Medulla oblongata (tissue), 1 donor: ENCODE measurements at regions not wholly inside any gene's neighbourhood (a gene's known extent, or its start where the extent isn't known, plus 50 kb on each side); places are given as distances from the start of the nearest gene placed in this dataset.
"Not testable (repeated sequence)": the region's sequence is repeated elsewhere in the genome, so short reads cannot be mapped to it uniquely, and the experiment has no call there.

Experiments used
- DNase-seq: peaks from one replicate; pipeline ENCODE4 v3.0.0-alpha.2; 2015; ENCODE audit errors: extremely low spot score

DNA sequence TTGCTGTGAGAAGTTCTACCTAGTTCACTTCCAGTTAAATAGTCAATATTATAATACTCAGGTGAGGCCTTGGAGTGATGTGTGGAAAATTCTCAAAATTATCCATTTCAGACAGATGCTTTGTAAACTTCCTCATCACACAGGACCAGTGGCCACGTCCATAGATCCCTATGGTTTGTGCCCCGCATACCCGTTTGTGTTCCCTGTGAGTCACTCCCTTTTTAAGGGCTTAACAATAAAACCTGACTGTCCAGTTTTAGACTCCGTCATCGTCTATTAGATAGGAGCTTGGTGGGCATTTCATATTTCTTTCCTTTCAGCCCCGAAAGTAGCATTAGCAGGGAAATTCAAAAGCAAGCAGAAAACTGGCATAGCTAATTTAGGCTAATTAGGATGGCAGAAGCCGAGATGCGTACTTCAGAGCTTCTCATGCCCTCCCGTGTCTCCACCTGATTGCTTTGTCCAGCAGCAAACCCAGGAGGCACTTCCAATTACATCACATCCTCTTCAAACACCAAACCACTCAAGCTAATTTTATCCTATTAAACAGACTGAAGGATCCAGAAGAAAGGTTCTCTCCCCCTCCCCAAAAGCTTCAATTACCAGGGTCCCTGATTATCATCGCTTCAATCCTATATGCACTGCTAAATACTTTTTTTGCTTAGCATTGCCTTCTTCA, 186.6 kb upstream of the OTX2 start:
- no peak for DNase-seq

DNA sequence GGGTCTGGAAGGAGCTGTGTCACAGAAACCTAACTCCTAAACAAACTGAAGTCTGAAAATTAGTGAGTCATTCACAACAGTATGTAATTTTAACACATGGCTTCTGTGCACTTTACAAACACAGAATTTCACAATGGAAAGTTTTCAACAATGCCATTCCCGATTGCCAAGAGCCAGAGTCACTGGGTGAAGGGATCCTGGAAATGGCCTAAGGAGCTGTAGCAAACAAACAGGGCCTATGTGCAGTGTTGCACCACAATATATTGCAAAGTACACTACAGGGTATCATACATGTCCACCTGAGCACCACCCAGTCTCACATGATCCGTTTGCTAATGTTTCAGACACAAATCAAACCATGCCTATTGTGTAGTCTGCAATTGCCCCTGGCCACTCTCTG, 184.7 kb upstream of the OTX2 start:
- no peak for DNase-seq

DNA sequence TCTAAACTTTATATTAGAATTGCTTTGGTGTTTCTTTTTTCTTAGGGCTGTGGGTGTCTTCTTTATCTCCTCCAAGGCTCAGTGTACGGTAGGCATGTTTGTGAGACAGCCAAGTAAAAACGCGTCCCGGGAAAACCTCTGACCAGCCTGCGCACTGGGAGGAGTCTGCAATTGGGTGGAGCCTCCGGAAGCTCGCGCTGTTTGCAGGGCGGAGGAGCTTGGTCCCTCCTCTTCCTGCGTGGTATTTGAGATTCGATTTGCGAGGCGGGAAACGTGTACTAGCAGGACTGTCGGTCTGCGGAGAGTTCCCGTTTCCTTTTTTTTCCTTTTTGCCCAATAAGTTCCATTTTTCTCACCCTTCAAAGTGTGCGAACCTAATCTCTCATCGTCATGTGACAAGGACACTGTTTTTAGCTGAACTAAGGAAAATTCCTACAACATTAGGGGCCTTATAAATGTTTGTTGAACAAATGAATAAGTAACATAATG, 182.1 kb upstream of the OTX2 start:
- DNase-seq, result no peak

DNA sequence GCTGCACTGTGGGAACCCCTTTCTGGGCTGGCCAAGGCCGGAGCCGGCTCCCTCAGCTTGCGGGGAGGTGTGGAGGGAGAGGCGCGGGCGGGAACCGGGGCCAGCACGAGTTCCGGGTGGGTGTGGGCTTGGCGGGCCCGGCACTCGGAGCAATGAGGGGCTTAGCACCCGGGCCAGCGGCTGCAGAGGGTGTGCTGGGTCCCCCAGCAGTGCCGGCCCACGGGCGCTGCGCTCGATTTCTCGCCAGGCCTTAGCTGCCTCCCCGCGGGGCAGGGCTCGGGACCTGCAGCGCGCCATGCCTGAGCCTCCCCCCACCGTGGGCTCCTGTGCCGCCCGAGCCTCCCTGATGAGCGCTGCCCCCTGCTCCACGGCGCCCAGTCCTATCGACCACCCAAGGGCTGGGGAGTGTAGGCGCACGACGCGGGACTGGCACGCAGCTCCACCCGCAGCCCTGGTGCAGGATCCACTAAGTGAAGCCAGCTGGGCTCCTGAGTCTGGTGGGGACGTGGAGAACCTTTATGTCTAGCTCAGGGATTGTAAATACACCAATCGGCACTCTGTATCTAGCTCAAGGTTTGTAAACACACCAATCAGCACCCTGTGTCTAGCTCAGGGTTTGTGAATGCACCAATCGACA, 180.8 kb upstream of the OTX2 start:
- DNase-seq, result not testable (repeated sequence)

DNA sequence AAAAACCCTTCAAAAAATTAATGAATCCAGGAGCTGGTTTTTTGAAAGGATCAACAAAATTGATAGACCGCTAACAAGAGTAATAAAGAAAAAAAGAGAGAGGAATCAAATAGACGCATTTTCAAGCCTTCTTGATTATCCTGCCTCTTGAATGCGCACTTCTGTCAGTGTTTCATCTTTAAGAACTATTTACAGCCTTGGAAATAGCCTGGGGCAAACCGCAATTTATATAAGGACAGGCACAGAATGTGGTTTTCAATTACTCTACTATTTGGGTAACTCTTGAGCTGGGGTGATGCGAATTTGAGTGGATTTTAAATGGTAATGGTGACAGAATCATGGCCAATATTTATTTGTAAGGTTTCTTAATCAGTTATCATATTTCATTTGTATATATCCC, 179.1 kb upstream of the OTX2 start:
- no peak for DNase-seq

DNA sequence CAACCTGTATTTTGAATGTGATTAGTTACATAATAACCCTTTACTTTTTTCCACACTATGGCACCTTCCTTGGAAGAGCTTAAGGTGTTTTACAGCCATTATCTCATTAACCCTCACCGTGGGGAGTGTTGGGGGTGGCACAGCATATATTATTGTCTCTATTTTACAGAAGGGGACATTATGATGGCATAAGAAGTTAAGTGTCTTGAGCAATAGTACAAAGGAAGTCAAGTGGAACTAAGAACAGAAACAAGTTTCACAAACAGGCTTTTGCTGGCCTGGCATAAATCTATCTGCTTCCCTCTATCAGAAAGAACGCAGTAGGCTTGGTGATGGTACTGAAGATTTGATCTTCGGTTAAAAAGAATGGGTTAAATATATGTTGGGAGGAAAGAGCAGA, 169.7 kb upstream of the OTX2 start:
- DNase-seq, result peak; percentile 3

DNA sequence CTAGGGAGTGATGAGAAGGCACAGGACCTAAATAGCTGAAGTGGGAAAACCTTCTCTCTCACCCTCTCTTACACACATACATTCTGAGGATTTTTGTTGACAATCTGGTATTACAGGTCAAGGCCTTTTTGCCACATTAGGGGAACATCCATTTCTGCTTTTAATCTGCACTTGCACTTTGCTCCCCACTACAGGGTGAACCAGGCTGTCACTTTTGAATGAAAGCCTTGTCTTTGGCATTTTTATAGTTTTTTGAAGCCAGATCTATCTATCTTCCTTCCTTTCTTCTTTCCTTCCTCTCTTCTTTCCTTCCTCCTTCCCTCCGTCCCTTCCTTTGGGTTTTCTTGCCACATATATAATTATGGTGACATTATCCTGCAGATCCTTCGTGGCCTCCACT, 165.9 kb upstream of the OTX2 start:
- DNase-seq, result no peak

DNA sequence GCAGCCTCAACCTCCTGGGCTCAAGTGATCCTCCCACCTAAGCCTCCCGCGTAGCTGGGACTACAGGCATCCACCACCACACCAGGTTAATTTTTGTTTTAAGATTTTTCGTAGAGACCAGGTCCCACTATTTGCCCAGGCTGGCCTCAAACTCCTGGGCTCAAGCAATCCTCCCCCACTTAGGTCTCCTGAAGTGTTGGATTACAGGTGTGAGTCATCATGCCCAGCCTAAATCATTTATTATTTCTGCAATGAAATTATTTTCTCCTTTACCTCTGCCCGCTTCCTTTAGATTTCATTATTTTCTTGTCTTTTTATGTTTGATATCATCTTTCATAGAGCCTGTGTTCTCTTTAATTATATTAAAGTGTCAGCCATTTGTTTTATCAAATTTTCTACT, 165.2 kb upstream of the OTX2 start:
- DNase-seq, result no peak

DNA sequence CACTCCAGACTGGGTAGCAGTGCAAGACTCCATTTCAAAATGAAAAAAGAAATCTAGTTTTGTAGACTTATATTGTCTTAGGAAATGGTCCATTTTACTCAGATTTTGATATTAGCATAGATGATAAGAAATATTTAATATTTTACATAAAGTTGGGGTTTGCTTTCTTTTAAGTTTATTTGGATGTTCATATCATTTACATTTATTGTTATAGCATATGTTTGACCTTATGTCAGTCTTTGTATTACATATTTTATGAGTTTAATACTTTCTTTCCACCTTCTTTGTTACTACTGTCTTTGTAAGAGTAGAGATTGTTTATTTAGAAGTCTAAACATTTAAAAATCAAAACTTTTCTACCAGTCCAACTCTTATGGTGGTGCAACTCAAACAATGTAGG, 162.7 kb upstream of the OTX2 start:
- no peak for DNase-seq

DNA sequence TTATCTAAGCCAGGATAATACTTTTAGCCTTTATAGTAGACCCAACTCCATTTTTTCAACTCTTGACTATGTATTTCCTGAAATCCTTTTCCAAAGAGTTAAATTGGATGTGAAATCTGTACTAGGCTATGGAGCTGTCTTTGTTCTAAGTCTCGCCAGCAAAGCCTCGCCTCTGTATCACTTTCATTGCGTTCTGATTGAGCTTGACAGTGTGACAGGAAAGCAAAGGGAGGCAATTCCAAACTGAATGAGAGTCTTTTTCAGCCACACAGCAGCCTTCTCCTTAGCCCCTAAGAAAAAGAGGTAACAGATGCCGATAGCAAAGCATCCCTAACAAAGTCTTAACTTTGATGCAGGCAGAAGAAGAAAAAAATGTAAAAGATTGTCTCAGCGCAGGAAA, 154.6 kb upstream of the OTX2 start:
- no peak for DNase-seq

DNA sequence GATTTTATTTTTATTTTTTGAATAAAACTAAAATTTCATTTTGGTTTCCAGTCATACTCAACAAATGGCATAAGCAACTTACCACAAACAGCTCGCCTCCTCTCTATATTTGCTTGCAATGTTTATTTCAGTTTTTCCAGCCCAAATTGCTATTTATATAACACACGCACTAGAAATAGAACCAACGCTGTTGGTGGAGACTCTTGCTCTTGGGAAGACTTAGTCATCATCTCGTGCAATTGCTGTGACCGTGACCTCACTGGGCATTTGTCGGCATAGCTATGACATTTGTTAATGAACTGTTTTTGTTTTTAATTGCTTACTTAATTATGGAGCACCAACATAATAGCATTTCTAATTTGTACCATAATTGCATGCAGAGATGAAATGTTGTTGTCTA, 153.1 kb upstream of the OTX2 start:
- no peak for DNase-seq

DNA sequence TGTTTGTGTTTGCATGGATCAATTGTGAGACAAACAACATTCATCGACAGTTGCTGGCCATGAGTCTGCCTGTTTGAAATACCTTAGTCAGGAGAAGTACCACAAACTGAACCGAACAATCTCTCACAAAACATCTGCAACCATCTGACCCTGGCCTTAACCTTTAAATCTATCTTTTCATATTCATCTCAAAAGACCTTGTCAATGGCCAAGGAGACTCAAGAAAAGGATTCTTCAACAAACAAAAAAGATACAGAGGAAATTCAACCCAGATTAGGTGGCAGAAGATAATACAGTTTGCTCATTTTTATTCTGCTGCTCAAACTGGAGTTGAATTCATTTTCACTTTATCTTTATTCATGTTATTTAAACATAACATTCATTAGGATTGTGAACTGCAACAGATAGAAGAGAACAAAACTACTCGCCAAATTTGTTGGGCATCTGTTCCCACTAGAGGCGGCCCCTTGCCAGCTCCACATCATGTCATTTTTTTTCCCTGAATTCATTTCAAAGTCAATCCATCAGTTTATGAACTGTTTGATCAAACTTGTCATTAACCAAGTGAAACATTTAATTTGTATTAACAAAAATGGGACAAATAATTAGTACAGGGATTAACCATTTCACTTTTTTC, 152.3 kb upstream of the OTX2 start:
- no peak for DNase-seq

DNA sequence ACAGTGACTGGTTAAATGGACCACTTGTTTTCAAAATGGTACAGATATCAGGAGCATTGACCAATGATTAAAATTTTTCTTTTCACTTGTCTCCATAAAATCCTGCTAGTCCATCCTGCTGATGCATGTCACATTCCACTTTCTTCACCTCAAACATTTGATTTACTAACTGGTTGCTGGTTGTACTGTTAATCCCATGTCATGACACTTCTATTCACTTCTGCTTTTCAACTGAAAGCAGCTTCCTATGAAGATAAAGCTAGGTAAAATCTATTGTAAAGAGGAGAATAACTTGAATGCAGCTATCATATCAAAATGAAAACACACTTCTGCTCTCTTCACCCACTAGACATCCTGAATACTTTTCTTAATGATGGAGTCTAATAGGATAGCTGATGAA, 149.6 kb upstream of the OTX2 start:
- no peak for DNase-seq

DNA sequence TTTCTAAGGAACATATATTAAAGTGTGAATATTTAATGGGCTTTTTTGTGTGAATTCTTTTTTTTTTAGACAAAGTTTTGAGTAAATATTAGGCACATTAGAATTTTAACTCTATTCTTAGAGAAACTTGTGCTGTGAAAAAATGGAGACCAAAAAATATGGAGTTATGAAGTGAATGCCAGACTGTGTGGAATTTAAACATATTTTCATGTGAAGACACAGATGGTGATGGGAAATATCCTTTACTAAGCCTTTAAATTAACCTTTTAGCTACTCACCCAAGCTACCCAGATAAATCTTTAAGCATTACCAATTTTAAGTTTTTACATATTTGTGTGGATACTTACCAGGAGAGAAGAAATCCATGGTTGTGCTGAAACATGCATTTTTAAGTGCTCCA, 148.8 kb upstream of the OTX2 start:
- DNase-seq, result no peak

DNA sequence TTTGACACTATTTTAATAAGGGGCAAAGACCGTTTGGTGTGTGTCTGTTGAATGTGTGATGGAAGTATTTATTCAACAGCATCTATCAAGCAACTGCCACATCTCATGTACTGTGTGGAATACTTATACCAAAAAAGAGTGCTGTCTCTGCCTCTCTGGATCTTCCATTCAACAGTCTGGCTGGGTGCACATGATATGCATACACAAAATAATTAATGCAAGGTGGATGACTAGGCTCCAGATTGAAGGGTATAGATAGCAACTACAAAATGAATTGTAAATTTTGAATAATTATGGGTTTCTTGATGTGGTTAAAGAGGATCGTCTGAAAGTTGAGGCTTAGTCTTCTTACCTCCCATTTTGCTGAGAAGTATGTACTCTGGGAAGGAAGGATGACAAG, 145.9 kb upstream of the OTX2 start:
- DNase-seq, result no peak

DNA sequence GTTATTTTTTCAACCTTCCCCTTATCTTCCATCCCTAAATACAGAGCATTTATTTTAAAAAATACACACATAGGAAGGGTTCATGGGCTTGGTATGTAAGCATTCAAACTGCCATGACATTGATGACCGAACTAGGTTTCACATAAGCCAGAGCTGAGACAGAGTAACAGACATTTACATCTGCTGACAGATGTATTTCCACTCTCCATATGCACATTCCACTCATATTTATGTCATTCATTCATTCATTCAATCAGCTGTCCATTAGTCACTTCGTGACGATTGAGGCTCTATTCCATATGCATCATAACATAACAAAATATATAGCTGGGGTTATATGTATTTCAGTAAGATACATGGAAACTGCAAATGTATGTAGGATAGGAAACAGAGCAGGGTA, 145.5 kb upstream of the OTX2 start:
- no peak for DNase-seq

DNA sequence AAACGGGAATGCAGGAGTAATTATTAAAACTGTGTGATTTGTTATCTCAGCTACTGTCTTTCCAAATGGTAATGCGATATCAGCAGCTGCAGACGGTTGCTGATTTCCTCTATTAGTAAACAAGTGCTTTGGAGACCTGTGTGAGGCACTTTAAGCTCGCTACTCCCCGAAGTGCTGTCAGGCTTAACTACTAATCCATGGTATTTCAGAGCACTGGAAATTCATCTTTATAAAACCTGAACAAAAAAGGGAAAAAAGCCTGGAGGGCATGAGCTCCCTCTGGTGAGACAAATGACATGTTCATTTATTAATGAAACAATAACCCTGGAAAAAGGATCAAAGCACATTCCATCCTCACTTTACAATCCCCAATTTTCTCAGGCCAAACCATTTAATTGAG, 143.6 kb upstream of the OTX2 start:
- no peak for DNase-seq

DNA sequence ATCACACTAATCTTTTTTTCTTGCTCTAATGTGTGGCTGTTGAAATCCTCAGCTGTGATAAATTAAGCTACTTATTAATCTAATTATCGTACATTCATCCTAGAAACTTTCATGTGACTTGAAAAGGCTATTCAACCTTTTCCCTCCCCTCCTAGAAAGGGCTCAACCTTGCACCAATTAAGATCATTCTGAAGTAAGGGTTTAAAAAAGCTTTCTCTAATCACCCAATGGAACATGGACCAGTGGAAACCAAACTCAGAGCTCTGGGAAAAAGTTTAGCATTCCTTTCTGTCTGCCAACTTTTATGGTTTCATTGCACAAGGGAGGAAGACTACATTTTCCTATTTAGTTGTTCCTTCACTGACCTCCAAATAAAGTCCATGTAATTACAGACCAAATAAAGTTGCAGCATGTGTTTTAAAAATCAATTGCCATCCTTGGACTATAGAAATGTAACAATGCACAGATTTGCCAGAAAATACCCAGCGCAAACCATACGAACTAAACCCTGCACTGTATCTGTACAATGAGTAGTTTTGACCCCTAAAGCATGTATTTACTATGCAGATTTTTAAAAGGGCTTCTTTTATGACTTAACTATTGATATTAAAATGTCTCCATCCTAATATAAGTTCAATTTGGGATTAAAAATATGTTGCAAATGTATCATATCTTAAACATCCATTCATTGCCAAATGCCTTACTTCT, 142.6 kb upstream of the OTX2 start:
- no peak for DNase-seq

DNA sequence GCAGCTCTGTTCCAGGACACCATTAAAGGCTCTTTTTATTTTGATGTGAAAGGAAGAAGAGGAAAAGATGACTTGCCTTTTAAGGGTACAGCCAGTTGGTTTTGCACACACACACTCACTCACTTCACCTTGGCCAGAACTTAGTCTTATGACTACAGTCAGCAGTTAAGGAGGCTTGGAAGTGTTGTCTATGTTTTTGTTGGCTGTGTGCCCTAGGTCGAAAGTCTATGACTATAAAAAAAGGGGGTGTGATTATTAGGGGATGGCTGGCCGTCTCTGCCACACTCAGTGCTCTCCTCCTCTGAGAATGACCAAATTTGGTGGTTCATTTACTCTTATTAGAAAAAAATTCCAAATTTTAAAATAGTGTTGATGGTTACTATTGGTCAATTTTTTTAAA, 139.5 kb upstream of the OTX2 start:
- DNase-seq, result peak; percentile 4

DNA sequence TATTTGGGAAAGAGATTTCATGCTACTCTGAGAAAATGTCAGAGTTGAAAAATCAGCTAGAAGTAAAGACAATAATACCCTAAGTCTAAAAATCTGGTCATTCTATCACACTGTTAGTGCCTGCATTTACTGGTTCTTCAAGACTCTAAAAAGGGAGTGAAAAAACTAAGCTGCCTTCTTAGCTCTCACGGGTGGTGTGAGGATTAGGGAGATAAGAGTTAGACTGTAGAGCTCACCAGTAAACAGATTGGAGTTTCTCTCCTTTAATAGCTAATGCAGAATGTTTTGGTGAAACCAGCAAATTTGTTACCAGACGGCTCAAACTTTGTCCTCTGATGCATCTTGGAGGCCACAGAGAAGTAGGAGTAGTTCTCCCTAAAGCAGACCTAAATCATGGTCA, 135.0 kb upstream of the OTX2 start:
- no peak for DNase-seq

DNA sequence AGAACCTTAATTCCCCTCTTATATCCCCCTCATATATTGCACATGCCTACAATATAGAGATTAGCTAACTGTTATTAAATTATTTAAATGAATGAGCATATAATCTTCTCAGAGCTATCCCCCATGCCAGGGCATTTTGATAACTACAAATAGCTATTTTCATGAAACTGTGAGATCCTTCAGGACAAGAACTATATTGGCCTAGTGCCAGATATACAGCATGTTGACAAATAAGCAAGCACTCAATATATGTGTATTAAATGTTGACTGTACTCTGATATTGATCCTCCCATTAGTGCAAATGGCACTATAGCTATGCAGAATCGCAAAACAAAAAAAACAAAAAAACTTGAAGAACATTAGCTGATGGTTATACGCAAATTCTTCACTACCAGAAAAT, 134.1 kb upstream of the OTX2 start:
- DNase-seq, result no peak

DNA sequence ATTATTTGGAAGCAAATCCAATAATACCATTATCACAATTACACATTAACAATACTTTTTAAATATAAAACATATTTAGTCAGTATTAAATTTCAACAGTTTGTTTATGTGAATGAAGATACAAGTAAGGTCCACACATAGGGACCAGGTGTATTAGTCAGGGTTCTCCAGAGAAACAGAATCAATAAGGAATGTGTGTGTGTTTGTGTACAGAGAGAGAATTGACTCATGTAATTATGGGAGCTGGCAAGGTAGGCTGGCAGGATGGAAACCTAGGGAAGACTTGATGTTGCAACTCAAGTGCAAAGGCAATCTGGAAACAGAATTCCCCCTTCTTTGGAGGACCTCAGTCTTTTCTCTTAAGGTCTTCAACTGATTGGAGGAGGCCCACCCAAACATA, 123.2 kb upstream of the OTX2 start:
- no peak for DNase-seq
